NCI-H1436 treated with DMSO at 0.1 percent for 48 hours (cell line): ENCODE measurements at regions not wholly inside any gene's neighbourhood (a gene's known extent, or its start where the extent isn't known, plus 50 kb on each side); places are given as distances from the start of the nearest gene placed in this dataset.

ENCODE experiments used
- DNase-seq: peaks from one replicate; lab custom pipeline; 2025; lab: John Stamatoyannopoulos, UW

DNA sequence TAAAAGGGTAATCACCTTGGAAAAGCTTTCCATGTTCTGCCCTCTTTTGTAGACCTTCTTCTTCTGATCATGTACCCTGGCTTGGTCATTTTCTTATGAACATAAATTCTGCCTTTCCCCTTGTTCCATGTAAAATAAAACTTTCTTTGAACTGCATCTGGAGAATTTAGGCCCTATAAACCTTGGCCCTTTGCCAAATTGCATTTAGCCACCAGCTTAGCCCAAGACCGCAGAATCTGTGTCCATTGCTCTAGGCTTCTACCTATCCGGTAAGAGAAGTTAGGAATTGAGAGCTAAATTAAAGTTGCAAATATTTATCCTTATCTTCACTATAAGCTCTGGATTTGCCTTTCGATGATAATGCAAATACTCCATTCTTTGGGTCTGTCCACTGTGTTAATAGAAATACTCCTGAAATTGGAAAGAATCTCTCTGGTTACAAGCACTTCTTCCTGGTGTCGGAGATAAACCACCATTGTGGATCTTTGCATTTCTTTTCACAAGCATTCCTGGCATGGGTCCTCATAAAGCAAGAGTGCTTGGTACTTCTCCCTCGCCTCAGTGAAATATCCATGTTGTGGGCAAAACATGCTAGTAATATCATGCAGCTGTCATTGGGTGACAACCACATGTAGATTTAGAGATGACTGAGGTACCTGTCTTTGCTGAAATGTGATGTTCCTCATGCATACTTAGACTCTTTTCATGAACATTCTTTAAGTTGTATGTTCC, 698.0 kb upstream of the WWC1 start:
- no peak for DNase-seq

- no peak for DNase-seq
These were observed 697.4 kb upstream of the WWC1 start for GRCh38 chr5:167594061-167594435.

DNA sequence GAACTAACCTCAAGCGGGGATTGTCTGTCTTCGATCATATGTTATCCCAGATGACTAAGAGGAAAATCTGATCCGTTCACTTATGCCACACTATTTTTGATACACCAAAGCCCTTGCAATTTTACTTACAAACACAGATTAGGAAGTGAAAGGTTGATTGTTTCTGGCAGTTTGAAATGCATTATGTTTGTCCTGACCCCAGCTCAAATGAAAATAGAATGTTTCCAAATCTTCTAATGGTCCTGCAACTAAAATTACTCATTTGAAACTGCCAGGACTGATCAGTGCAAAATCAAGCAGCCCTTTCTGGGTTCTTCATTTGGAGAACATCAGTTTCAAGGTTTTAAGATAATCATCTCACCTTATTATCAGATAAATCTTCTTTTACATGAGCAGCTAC, 696.7 kb upstream of the WWC1 start:
- no peak for DNase-seq

DNA sequence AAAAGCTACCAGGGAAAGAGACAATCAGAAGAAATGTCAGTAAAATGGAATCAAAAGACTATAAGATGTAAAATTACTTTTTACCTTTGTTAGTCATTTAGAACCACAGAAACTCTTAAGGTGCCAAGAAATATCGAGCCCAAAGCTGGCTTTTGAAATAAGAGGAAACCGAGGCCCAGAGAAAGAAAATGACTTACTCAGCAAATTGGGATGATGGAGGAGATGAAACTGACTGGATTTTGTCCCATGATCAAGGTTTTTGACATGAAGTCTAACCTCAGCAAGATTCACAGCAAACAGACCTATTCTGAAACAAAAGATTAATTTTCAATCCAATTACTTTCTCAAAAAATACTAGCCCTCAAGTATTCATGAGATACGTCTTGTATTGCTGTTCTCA, 696.2 kb upstream of the WWC1 start:
- no peak for DNase-seq

GRCh38 chr5:167598166-167598565, 693.3 kb upstream of the WWC1 start:
- no peak for DNase-seq

DNA sequence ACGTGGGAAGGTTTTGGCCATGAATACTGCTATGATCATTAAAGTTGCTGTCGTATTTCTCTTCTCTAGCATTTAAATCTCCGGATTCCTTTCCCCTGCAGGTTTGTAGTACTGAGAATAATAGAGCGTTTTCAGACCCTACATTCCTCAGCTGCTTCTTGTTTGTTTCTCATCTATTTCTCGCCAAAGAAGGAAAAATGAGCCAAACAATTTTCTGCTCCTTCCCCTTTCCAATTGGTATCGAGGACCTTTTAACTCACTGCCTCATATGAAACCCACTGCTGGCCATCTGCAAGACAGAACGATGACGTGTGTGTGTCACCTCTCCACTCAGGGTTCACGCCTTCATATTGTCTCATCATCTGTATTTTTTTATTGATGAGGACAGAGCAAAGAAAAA, 689.4 kb upstream of the WWC1 start:
- no peak for DNase-seq

GRCh38 chr5:167603135-167603534, 688.3 kb upstream of the WWC1 start:
- no peak for DNase-seq

DNA sequence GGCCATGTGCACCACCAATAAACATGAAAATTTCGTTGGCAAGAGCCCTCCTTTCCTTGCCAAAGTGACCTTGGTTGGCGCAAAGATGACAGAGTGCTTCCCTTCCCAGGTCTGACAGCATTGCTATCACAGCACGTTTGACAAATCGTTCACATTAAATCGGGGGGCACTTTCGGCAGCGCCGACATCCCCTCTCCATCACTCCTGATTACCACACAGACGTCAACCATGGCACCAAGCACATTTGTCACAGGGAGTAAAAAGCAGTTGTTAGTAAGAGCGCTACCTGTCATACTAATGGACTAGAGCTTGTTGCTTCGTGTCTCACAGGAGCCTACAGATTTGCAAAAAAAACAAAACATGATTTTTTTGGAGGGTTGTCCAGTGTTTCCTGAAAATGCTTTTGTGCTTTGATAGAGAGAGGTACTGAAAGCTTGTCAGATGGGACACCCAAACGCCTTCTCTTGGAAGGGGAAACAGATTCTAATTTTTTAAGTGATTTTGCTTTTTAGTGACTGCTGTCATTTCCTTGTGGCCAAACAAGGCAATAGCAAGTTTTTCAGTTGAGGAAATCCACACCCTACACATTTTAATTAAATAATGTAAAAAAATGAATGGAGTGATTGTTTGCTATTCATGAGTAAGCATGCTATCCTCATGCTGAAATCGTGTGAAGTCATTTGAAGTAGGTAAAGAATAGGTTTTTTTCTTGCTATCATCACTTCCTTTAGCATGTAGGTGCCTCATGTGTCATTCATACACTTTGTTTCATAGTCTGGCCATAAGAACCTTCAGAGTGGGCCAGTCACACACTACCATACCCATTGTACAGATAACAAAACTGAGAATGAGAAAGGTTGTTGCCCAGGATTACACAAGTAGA, 682.8 kb upstream of the WWC1 start:
- no peak for DNase-seq

GRCh38 chr5:167614294-167615021, 677.0 kb upstream of the WWC1 start:
- no peak for DNase-seq

GRCh38 chr5:167616043-167616890, 675.2 kb upstream of the WWC1 start:
- no peak for DNase-seq

DNA sequence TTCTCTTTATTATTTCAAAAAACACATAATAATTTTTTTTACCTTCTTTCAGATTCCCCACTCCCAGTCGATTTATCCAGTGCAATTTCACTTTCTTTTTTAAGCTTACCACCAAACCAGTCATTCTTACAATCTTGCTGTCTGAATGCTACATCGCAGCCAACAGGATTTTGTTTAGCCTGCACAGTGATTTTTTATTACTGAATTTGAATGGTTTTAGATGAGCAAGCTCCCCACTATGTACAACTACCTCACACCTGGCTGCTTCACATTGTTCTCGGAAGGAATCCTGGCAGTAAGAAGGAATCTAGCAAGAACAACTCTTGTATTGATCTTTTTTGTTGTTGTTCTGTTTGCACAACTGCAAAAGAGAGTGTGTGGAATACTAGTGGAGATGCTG, 668.1 kb upstream of the WWC1 start:
- DNase-seq = no peak

DNA sequence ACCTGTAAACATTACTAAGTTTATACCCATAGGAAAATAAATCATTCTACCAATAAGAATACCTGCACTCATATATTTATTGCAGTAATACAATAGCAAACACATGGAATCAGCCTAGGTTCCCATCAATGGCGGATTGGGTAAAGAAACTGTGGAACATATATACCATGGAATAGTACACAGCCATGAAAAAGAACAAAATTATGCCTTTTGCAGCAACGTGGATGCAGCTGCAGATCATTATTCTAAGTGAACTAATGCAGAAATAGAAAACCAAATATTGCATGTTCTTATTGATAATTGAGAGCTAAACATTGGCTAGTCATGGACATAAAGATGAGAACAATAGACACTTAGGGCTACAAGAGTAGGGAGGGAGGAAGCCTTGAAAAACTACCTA, 667.4 kb upstream of the WWC1 start:
- DNase-seq = no peak

GRCh38 chr5:167626341-167627123, 664.9 kb upstream of the WWC1 start:
- DNase-seq = no peak

DNA sequence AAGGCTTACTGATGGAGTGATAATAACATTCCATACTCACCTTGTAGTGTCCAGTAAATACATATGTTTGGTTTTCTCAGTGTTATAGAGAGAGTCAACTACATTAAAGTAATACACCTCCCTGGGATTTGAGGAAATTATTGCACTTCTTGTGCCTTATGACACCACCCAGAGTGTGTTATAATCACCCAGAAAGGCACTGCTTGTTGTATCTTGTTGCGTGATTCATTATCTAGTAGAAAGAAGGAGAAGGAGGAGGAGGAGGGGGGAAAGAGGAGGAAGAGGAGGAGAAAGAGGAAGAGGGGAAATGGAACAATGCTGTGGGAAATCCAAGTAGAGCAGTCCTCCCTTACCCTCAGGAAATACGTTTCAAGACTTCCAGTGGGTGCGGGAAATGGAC, 661.8 kb upstream of the WWC1 start:
- no peak for DNase-seq

DNA sequence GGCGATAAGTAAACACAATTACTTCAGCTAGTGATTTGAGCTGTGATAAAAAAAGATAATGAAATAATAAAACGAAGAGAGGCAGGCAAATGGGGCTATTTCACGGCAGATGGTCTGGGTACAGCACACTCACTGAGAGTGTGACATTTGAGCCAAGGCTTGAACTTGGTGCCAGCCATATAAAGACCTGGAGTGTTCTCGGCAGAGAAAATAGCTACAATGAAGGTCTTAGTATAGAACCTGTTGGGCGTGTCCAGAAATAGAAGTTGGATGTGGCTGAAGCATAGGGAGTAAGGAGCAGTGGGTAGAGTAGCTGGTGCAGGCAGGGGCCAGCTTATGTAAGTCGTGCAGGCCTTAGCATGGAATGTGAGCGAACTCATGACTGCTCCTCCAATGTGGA, 660.3 kb upstream of the WWC1 start:
- DNase-seq = no peak

DNA sequence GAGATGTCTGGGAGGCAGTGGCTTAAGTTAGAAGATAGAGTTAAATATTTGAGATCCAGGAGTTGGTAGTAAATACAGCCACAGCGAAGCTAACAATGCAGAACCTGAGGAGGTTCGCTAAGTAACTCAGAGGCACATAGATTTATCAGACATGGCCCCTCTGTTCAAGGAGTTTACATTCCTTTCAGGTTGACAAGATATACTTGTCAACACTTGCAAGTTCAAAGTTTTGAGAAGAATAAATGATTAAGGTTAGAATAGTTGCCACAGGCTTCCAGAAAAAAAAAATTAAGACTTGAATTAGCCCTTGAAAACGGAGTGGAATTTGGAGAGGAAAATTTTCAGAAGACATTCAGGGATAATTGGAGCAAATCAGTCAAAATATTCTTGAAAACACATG, 658.3 kb upstream of the WWC1 start:
- no peak for DNase-seq

DNA sequence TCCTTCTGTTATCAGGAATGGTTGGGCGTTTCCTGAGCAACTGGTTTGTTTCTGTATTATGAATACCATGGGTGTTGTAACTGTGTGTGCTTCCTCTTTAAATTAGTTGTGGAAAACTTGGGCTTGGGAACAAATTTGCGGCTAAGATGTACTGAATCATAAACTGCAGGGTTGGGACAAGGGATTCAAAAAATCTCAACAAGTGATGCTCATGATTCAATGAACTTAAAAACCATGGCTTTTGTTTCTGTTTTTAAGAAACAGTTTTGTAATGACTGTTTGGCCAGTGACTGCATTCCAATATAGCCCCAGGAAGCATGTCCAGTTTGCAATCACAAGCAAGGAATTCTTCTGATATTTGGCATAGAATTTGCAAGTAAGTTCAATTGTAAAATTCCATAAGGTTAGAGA, 657.5 kb upstream of the WWC1 start:
- DNase-seq = no peak

DNA sequence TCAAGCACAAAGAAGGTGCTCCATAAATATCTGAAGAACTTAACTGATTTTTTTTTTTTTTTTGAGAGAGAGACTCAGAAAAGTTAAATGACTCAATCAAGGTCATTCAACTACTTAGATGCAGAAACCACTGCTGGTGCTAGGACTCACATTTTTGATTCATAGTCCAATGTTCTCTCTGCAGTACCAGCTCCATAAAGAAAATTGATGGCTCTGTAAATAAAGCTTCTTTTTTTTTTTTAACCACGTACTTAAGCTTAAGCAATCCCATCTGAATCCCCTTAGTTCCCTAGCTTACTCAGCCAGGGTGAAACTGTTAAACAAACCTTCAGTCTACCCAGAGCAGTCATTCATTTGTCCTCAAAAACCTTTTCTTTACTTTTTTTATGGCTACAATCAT, 657.0 kb upstream of the WWC1 start:
- no peak for DNase-seq

DNA sequence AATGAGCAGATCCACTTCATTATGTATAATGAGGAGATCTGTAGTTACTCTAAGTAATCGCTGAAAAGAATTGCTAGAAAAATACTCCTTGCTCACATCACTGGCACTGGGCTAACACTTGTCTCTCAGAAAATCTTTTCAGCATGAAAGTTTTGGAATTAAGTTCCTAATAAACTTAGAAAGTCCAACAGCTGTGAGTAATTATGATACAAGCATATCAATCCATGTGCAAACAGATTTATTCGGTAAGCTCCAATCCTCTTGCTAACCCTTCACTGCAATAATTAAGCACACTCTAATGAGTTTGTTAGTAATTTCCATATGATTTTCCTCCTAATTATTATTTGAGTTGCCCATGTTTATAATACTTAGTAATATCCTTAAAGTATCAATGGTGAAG, 652.6 kb upstream of the WWC1 start:
- no peak for DNase-seq

- DNase-seq = no peak
These were observed 652.2 kb upstream of the WWC1 start for GRCh38 chr5:167639273-167639672.

DNA sequence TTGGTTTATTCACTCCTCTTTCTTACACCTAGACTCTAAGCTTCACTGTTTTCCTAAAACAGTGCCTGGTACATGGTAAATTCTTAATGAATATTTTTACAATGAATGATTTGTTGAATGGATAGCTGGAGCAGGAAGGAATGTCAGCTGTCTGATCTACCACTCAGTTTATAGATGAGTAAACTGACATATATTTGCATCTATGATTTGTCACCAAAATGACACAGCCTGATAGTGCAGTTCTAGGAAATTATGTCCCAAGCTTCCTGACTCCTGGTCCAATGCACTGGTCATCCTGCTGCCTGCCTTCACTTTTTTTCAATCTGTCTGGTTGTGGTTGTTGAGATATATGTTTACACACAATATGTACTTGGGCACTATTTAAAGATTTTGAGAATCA, 651.7 kb upstream of the WWC1 start:
- no peak for DNase-seq
